ENCODE measurements at regions not wholly inside any gene's neighbourhood (a gene's known extent, or its start where the extent isn't known, plus 50 kb on each side); places are given as distances from the start of the nearest gene placed in this dataset.

DNA sequence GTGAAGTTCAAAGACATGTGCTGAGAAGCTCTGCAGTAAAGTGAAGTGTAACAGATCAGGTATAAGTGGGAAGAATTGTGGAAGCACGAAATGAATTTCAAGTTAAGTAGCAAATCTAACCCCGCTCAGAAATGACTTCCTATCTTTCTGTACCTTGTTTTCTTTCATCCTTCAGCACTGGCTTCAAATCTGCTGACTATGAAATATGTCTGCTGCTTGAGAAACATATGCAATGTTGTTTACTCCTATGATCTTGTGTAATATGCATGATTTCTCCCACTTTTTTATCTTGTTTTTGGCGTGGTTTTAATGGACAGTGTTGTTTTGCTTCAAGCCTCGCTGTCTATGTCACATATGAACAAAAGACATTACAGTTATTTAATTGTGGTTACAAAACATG is 545.3 kb upstream of the NCAM2 start:
- CTCF ChIA-PET = no interaction called here
- H3K9me3 ChIP-seq (ENCODE audit: control insufficient read depth in 1 of 2, insufficient read depth in 1 of 2, low read depth in 1 of 2, low read length in 2 of 2) = peaks cover 6 to 25% of the 10 kb centered on the region in 2 experiments
- no peaks in the 10 kb centered on the region for H3K36me3 ChIP-seq (ENCODE audit: control insufficient read depth in 1 of 2, insufficient read depth in 2 of 2, low read length in 2 of 2)

More for the DNA sequence above, 545.3 kb upstream of the NCAM2 start:
- no peak for DNase-seq (ENCODE audit: low read depth, low spot score)
- Histone ChIP-seq H3K79me2 (ENCODE audit: insufficient read depth, low read length) (no peaks in the 10 kb centered on the region), H3K27ac (ENCODE audit: low read depth, low read length) (no peak overlapping the region), H3K4me1 (ENCODE audit: control insufficient read depth in 1 of 2, insufficient read depth in 2 of 2, low read length in 2 of 2) (no peaks in the 10 kb centered on the region), H3K9ac (ENCODE audit: low read length) (no peak overlapping the region), H3K4me2 (ENCODE audit: low read length) (no peak overlapping the region), H4K20me1 (ENCODE audit: insufficient read depth) (no peaks in the 10 kb centered on the region), H2AFZ (ENCODE audit: low read depth, low read length, poor library complexity, severe bottlenecking) (no peak overlapping the region), H3K9me2 (ENCODE audit: insufficient read depth) (no peaks in the 10 kb centered on the region), H3K4me3 (replicated peaks in 1 of 2; ENCODE audit: low read depth in 1 of 2, low read length in 2 of 2) (no peak overlapping the region), H3K27me3 (ENCODE audit: insufficient read depth, low read length) (no peaks in the 10 kb centered on the region)
- no peak for ATAC-seq
- no TSS peak for BruUV-seq (replicated peaks)
- ChIA-PET POLR2A (no interaction called here), RAD21 (ENCODE audit: low non-redundant PET in 1 of 2, low total read pairs in 2 of 2, uncharacterized antibody in 2 of 2, unreplicated experiment in 2 of 2) (no interaction called here)
- no peak for TF ChIP-seq SIN3A (IDR thresholded peaks at IDR 0.05; ENCODE audit: low read depth)
- no peak for TF ChIP-seq SP1 (IDR thresholded peaks at IDR 0.05; ENCODE audit: low read depth)
- TF ChIP-seq CEBPB (IDR thresholded peaks at IDR 0.05; ENCODE audit: low read depth) = no peak
- TF ChIP-seq MAX (IDR thresholded peaks at IDR 0.05) = no peak
- TF ChIP-seq EGR1 (IDR thresholded peaks at IDR 0.05; ENCODE audit: low read depth) = no peak
- no peak for TF ChIP-seq ELF1 (IDR thresholded peaks at IDR 0.05; ENCODE audit: borderline replicate concordance, low read depth)
- no peak for TF ChIP-seq EZH2 (IDR thresholded peaks at IDR 0.05)
- no peak for TF ChIP-seq RAD21 (IDR thresholded peaks at IDR 0.05; ENCODE audit: low read depth)
- TF ChIP-seq CBX3 (IDR thresholded peaks at IDR 0.05; ENCODE audit: low read depth) = no peak
- no peak for TF ChIP-seq FOSL1 (IDR thresholded peaks at IDR 0.05; ENCODE audit: low read depth)
- TF ChIP-seq REST (IDR thresholded peaks at IDR 0.05; ENCODE audit: low read depth) = no peak
- TF ChIP-seq YY1 (IDR thresholded peaks at IDR 0.05; ENCODE audit: extremely low read depth, insufficient replicate concordance, low read depth, low read length) = no peak
- TF ChIP-seq EZH2phosphoT487 (IDR thresholded peaks at IDR 0.05; ENCODE audit: borderline replicate concordance) = no peak
- no peak for TF ChIP-seq ZNF274 (IDR thresholded peaks at IDR 0.05; ENCODE audit: low read depth, low read length)
- no peak for TF ChIP-seq ZFX (IDR thresholded peaks at IDR 0.05)
- no peak for TF ChIP-seq POLR2A (IDR thresholded peaks at IDR 0.05; ENCODE audit: borderline replicate concordance, extremely low read depth, insufficient read depth, insufficient read length)
- TF ChIP-seq, protein P1, sequence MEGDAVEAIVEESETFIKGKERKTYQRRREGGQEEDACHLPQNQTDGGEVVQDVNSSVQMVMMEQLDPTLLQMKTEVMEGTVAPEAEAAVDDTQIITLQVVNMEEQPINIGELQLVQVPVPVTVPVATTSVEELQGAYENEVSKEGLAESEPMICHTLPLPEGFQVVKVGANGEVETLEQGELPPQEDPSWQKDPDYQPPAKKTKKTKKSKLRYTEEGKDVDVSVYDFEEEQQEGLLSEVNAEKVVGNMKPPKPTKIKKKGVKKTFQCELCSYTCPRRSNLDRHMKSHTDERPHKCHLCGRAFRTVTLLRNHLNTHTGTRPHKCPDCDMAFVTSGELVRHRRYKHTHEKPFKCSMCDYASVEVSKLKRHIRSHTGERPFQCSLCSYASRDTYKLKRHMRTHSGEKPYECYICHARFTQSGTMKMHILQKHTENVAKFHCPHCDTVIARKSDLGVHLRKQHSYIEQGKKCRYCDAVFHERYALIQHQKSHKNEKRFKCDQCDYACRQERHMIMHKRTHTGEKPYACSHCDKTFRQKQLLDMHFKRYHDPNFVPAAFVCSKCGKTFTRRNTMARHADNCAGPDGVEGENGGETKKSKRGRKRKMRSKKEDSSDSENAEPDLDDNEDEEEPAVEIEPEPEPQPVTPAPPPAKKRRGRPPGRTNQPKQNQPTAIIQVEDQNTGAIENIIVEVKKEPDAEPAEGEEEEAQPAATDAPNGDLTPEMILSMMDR (IDR thresholded peaks at IDR 0.05 in 2 of 3, conservative IDR thresholded peaks at IDR 0.05 in 1 of 3; ENCODE audit: borderline replicate concordance in 1 of 3, insufficient read depth in 1 of 3, low read depth in 2 of 3, low read length in 2 of 3) = no peak
- no peak for TF ChIP-seq ZBTB33 (IDR thresholded peaks at IDR 0.05; ENCODE audit: extremely low read depth, insufficient replicate concordance, low read length)
- intact Hi-C loops (cut with micrococcal nuclease) = no loop called here

All from HCT116 (cell line).